H1 (cell line): ENCODE measurements at regions not wholly inside any gene's neighbourhood (a gene's known extent, or its start where the extent isn't known, plus 50 kb on each side); places are given as distances from the start of the nearest gene placed in this dataset.

ENCODE experiments used
- CTCF ChIA-PET: fragments of 300-600 bp; sonication (Branson Sonifier 250); formaldehyde crosslinking; loops from one replicate; lab custom pipeline; 2021; ENCODE audit not compliant: partially characterized antibody; lab: Charles Lee
- POLR2A ChIA-PET: fragments of 300-600 bp; sonication (Branson Sonifier 250); formaldehyde crosslinking; loops from one replicate; lab custom pipeline; 2021; ENCODE audit warnings: inconsistent platforms; ENCODE audit not compliant: partially characterized antibody; lab: Charles Lee
- DNase-seq, 2 experiments: peaks; one replicate each; pipeline versions ENCODE4 v3.0.0 to v3.0.0-alpha.2; 2010 to 2022; ENCODE audit warnings: low spot score in 2 of 2, low read depth in 1 of 2, mixed read lengths in 1 of 2
- FAIRE-seq: peaks from 2 replicates; lab custom pipeline; 2011; peaks lifted over from hg19 to GRCh38; lab: Jason Lieb, UNC
- H2AFZ ChIP-seq: 2 replicates; pipeline ENCODE4 v1.8.1; 2012; ENCODE audit warnings: low read length, inconsistent platforms
- H2AK5ac ChIP-seq: 2 replicates; pipeline ENCODE4 v1.6.1; 2013; ENCODE audit warnings: low read depth, low read length
- H2BK120ac ChIP-seq: replicated peaks from 2 replicates; pipeline ENCODE3; 2013; ENCODE audit warnings: low read depth, low read length, inconsistent platforms
- H2BK12ac ChIP-seq: 2 replicates; pipeline ENCODE4 v1.6.1; 2013; ENCODE audit warnings: low read depth, low read length
- H2BK15ac ChIP-seq: 2 replicates; pipeline ENCODE4 v1.6.1; 2013; ENCODE audit warnings: low read length
- H2BK20ac ChIP-seq: 2 replicates; pipeline ENCODE4 v1.6.1; 2013; ENCODE audit warnings: low read length
- H2BK5ac ChIP-seq: 2 replicates; pipeline ENCODE4 v1.6.1; 2013; ENCODE audit warnings: low read depth, low read length
- H3K14ac ChIP-seq: 2 replicates; pipeline ENCODE4 v1.6.1; 2013; ENCODE audit warnings: inconsistent platforms; ENCODE audit not compliant: insufficient read length
- H3K18ac ChIP-seq: 2 replicates; pipeline ENCODE4 v1.6.1; 2013; ENCODE audit warnings: low read length; ENCODE audit errors: extremely low read depth
- H3K23ac ChIP-seq: 2 replicates; pipeline ENCODE4 v1.6.1; 2013; ENCODE audit warnings: inconsistent platforms; ENCODE audit not compliant: insufficient read length
- H3K23me2 ChIP-seq: 2 replicates; pipeline ENCODE4 v1.6.1; 2013; ENCODE audit warnings: low read depth, low read length
- H3K27ac ChIP-seq: 2 replicates; pipeline ENCODE4 v1.6.1; 2011; ENCODE audit warnings: low read depth, low read length, inconsistent platforms
- H3K27me3 ChIP-seq, 4 experiments: replicated peaks in 1 of 4; 1 replicate in 1 of 4; 2 replicates in 3 of 4; pipeline versions ENCODE4 v1.6.1 to v1.8.1; 2011 to 2013; ENCODE audit warnings: low read length in 3 of 4, mild to moderate bottlenecking in 3 of 4, inconsistent platforms in 2 of 4, mixed read lengths in 2 of 4, moderate library complexity in 1 of 4; ENCODE audit not compliant: control insufficient read depth in 3 of 4, insufficient read depth in 3 of 4; ENCODE audit errors: extremely low read depth in 1 of 4
- H3K36me3 ChIP-seq, 4 experiments: 2 replicates each; pipeline versions ENCODE4 v1.6.1 to v1.8.1; 2011 to 2013; ENCODE audit warnings: mild to moderate bottlenecking in 4 of 4, low read length in 3 of 4, moderate library complexity in 2 of 4, control low read depth in 1 of 4, inconsistent platforms in 1 of 4; ENCODE audit not compliant: insufficient read depth in 4 of 4, control insufficient read depth in 2 of 4
- H3K4ac ChIP-seq: replicated peaks from 2 replicates; pipeline ENCODE3; 2013; ENCODE audit warnings: low read length, low read depth, mixed read lengths, inconsistent platforms; ENCODE audit not compliant: insufficient read length
- H3K4me1 ChIP-seq, 4 experiments: replicated peaks in 1 of 4; 1 replicate in 1 of 4; 2 replicates in 3 of 4; pipeline versions ENCODE4 v1.6.1 to v1.8.1; 2011 to 2013; ENCODE audit warnings: low read length in 3 of 4, inconsistent platforms in 2 of 4, mixed read lengths in 1 of 4; ENCODE audit not compliant: insufficient read depth in 4 of 4, control insufficient read depth in 3 of 4
- H3K4me2 ChIP-seq, 2 experiments: 2 replicates each; pipeline versions ENCODE4 v1.6.1 to v1.8.1; 2011 to 2013; ENCODE audit warnings: low read depth in 2 of 2, low read length in 2 of 2, control low read depth in 1 of 2, inconsistent platforms in 1 of 2, mild to moderate bottlenecking in 1 of 2; ENCODE audit not compliant: insufficient read depth in 1 of 2
- H3K4me3 ChIP-seq, 4 experiments: fragments of 200-600, 300-600 bp in 1 of 4; sonication (generic), shearing (Covaris generic), sonication (Bioruptor Twin) in 1 of 4; 2 replicates each; pipeline versions ENCODE4 v1.5.1 to v1.8.1; 2011 to 2016; ENCODE audit warnings: low read length in 4 of 4, low read depth in 3 of 4, control low read depth in 2 of 4, inconsistent platforms in 2 of 4, mild to moderate bottlenecking in 2 of 4, mixed read lengths in 1 of 4, moderate library complexity in 1 of 4; ENCODE audit not compliant: insufficient read depth in 2 of 4; ENCODE audit errors: extremely low read depth in 1 of 4
- H3K56ac ChIP-seq: replicated peaks from 2 replicates; pipeline ENCODE3; 2013; ENCODE audit warnings: low read depth, mild to moderate bottlenecking, mixed read lengths, low read length, inconsistent platforms; ENCODE audit not compliant: insufficient read length
- H3K79me1 ChIP-seq: 2 replicates; pipeline ENCODE4 v1.6.1; 2013; ENCODE audit warnings: low read depth, low read length, control low read depth
- H3K79me2 ChIP-seq, 2 experiments: 2 replicates each; pipeline versions ENCODE4 v1.6.1 to v1.8.1; 2012 to 2013; ENCODE audit warnings: low read length in 2 of 2, mild to moderate bottlenecking in 2 of 2, inconsistent platforms in 1 of 2; ENCODE audit not compliant: insufficient read depth in 2 of 2, control insufficient read depth in 1 of 2
- H3K9ac ChIP-seq, 4 experiments: replicated peaks in 1 of 4; 1 replicate in 1 of 4; 2 replicates in 3 of 4; pipeline versions ENCODE4 v1.6.1 to v1.8.1; 2011 to 2013; ENCODE audit warnings: low read depth in 3 of 4, low read length in 3 of 4, control low read depth in 2 of 4, mild to moderate bottlenecking in 2 of 4, moderate library complexity in 2 of 4, inconsistent platforms in 1 of 4; ENCODE audit errors: extremely low read depth in 1 of 4
- H3K9me3 ChIP-seq, 2 experiments: 2 replicates each; pipeline versions ENCODE4 v1.6.1 to v1.8.1; 2012 to 2013; ENCODE audit warnings: mild to moderate bottlenecking in 2 of 2, moderate library complexity in 2 of 2, control low read depth in 1 of 2, inconsistent platforms in 1 of 2, low read depth in 1 of 2, low read length in 1 of 2, mixed read lengths in 1 of 2; ENCODE audit not compliant: insufficient read depth in 2 of 2
- H4K20me1 ChIP-seq, 2 experiments: replicated peaks in 1 of 2; 2 replicates each; pipeline versions ENCODE3 to v1.8.1; 2011 to 2013; ENCODE audit warnings: inconsistent platforms in 2 of 2, low read length in 2 of 2, mild to moderate bottlenecking in 1 of 2; ENCODE audit not compliant: insufficient read depth in 2 of 2, control insufficient read depth in 1 of 2
- H4K5ac ChIP-seq: 2 replicates; pipeline ENCODE4 v1.6.1; 2013; ENCODE audit warnings: low read length, low read depth, mixed read lengths, inconsistent platforms; ENCODE audit not compliant: insufficient read length
- H4K8ac ChIP-seq: 2 replicates; pipeline ENCODE4 v1.8.0; 2013; ENCODE audit warnings: mild to moderate bottlenecking, moderate library complexity, low read length, inconsistent platforms; ENCODE audit not compliant: insufficient read depth; ENCODE audit errors: extremely low read depth
- H4K91ac ChIP-seq: replicated peaks from 2 replicates; pipeline ENCODE3; 2013; ENCODE audit warnings: low read length, mixed read lengths, inconsistent platforms; ENCODE audit not compliant: insufficient read length
- CTBP2 ChIP-seq: IDR thresholded peaks from 2 replicates; pipeline ENCODE4 v1.7.0; 2011; ENCODE audit warnings: borderline replicate concordance, mild to moderate bottlenecking, moderate library complexity, mixed read lengths, low read length; ENCODE audit not compliant: insufficient read depth, insufficient read length
- HDAC6 ChIP-seq: IDR thresholded peaks from one replicate; pipeline ENCODE4 v1.7.1; 2012; ENCODE audit warnings: low read depth, mild to moderate bottlenecking, inconsistent platforms, low read length, moderate library complexity
- SIX5 ChIP-seq: IDR thresholded peaks from 2 replicates; pipeline ENCODE4 v1.6.1; 2011; ENCODE audit warnings: mild to moderate bottlenecking, low read depth, low read length
- TEAD4 ChIP-seq: IDR thresholded peaks from 2 replicates; pipeline ENCODE4 v1.6.1; 2012; ENCODE audit warnings: low read depth, low read length, inconsistent platforms, mixed read lengths
- WGBS, 2 experiments: shearing (Covaris generic) in 1 of 2; methylation state at CpG; one replicate each; pipeline versions ENCODE4 v1.1.6 to v1.1.7; 2013 to 2015; ENCODE audit warnings: low lambda C conversion rate in 2 of 2, mixed read lengths in 2 of 2, inconsistent platforms in 1 of 2, low coverage in 1 of 2, missing lambda C conversion rate in 1 of 2; ENCODE audit not compliant: insufficient replicate concordance in 2 of 2, insufficient coverage in 1 of 2, insufficient read length in 1 of 2; ENCODE audit errors: extremely low coverage in 1 of 2, missing lambda C conversion rate in 1 of 2; 5-methylcytosine and 5-hydroxymethylcytosine counted together

GRCh38 chr7:152922318-152923081, 162.9 kb downstream of the ACTR3B start:
- Histone ChIP-seq H4K91ac (no peak overlapping the region), H2BK20ac (no peak overlapping the region), H3K9me3 (peaks cover 3 to 5% of the 10 kb centered on the region in 2 experiments; a peak in 1 of 4 replicates), H3K56ac (no peak overlapping the region), H4K8ac (no peak overlapping the region), H3K27me3 (peaks cover 0 to 25% (median 19%) of the 10 kb centered on the region in 4 experiments; a peak in 6 of 7 replicates), H3K4me2 (no peak overlapping the region), H3K14ac (no peak overlapping the region), H3K79me1 (no peaks in the 10 kb centered on the region), H2AK5ac (no peak overlapping the region), H4K20me1 (no peaks in the 10 kb centered on the region), H2AFZ (no peak overlapping the region), H3K36me3 (no peaks in the 10 kb centered on the region), H2BK5ac (no peak overlapping the region), H2BK120ac (no peak overlapping the region), H4K5ac (no peak overlapping the region), H3K4me3 (no peak overlapping the region), H3K4me1 (peaks cover 0 to 7% (median 3%) of the 10 kb centered on the region in 4 experiments; a peak in 4 of 7 replicates), H2BK12ac (no peak overlapping the region), H3K4ac (no peak overlapping the region), H3K9ac (no peak overlapping the region), H3K23me2 (peaks cover 11% of the 10 kb centered on the region; the same call in 1 of the 2 replicates), H3K27ac (no peak overlapping the region), H3K79me2 (no peaks in the 10 kb centered on the region), H3K23ac (no peak overlapping the region), H3K18ac (no peak overlapping the region), H2BK15ac (no peak overlapping the region)
- 96% methylated on average over 15 of the region's 16 CpGs; no CpG with 5 or more reads in 1 of the 2 experiments for WGBS, 2 experiments
- DNase-seq (no peak), FAIRE-seq (no peak)
- TF ChIP-seq CTBP2, result no peak
- TF ChIP-seq TEAD4, result no peak
- TF ChIP-seq HDAC6, result no peak
- TF ChIP-seq SIX5, result no peak
- CTCF ChIA-PET, result interaction anchor here (2.1 to 4.5 kb wide), 2 partner anchors 10 to 25 kb away, joined by 8 to 28 read pairs; no protein-coding TSS in a partner anchor
- POLR2A ChIA-PET, result interaction anchor here (1.6 kb wide), 1 partner anchor 10 kb away, joined by 5 read pairs; no protein-coding TSS in a partner anchor
